IgD-negative memory B cell (primary cell): ENCODE measurements at regions not wholly inside any gene's neighbourhood (a gene's known extent, or its start where the extent isn't known, plus 50 kb on each side); places are given as distances from the start of the nearest gene placed in this dataset.

ENCODE experiments used
- H3K27ac Mint-ChIP-seq, 3 donors: one replicate each; pipeline ENCODE4 v1.8.0; 2020 to 2022; ENCODE audit warnings: mild to moderate bottlenecking in 3 of 3, mixed read lengths in 3 of 3, moderate library complexity in 1 of 3
- H3K27me3 Mint-ChIP-seq: one replicate; pipeline ENCODE4 v1.8.0; 2021; ENCODE audit warnings: mixed read lengths
- H3K36me3 Mint-ChIP-seq: one replicate; pipeline ENCODE4 v1.8.0; 2020; ENCODE audit warnings: mild to moderate bottlenecking, mixed read lengths
- H3K4me1 Mint-ChIP-seq, 3 donors: one replicate each; pipeline ENCODE4 v1.8.0; 2020 to 2022; ENCODE audit warnings: mixed read lengths in 3 of 3, mild to moderate bottlenecking in 1 of 3
- H3K4me3 Mint-ChIP-seq, 4 donors: one replicate each; pipeline ENCODE4 v1.8.0; 2020 to 2022; ENCODE audit warnings: mild to moderate bottlenecking in 4 of 4, mixed read lengths in 4 of 4, moderate library complexity in 3 of 4
- H3K9me3 Mint-ChIP-seq, 3 donors: one replicate each; pipeline ENCODE4 v1.8.0; 2020 to 2021; ENCODE audit warnings: mixed read lengths in 3 of 3, mild to moderate bottlenecking in 1 of 3

DNA sequence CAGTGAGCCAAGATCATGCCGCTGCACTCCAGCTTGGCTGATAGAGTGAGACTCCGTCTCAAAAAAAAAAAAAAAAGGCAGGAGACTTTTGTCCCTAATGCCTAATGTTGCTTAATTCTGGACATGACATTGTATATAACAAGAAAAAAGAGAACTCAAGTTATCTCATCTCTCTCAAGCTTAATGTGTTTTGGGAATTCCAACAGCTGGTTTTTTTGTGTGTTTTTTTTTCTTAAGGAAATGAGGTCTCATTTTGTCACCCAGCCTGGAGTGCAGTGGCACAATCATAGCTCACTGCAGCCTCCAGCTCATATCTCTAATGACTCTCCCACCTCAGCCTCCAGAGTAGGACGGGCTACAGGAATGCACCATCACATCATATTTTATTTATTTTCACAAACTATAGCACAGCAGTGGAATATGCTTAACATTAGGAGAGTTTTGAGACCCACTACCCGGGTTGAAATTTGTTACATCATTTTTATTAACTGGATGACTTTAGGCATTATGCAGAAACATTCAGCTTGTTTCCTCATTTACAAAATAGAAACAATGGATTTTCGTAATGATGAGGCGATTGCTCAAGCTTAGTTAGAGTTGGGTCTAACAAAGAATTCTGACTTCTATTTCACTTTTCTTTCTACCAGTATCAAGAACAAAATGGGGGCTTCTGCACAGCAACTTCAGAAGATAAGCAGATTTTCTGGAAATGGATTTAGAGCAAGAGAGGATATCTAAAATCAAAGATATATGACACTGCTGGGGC is 104.1 kb upstream of the BTN3A2 start:
- Mint-ChIP-seq H3K27ac (no peak overlapping the region), H3K4me3 (no peak overlapping the region), H3K27me3 (no peaks in the 10 kb centered on the region), H3K9me3 (no peaks in the 10 kb centered on the region), H3K36me3 (peaks cover 2% of the 10 kb centered on the region), H3K4me1 (peaks cover 0 to 2% (median 1%) of the 10 kb centered on the region in 3 donors)

DNA sequence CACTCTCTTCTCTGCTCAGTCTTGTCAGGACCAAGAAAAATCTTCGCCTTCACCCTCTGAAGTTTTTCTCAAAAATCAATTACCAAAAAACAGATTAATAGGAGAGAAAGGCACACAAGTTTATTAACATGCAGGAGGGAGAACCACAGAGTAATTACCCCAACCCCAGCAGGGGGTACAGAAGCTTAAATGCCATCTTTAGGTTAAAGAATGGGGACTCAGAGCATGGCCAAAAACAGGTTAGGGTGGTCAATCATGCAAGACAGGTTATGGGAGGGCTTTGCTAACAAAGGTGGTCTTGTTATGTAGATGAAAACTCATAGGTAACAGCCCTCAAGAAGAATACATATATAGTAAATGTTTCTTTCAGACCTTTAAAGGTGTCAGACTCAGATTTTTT is 100.5 kb upstream of the BTN3A2 start:
- Mint-ChIP-seq H3K36me3 (no peaks in the 10 kb centered on the region), H3K9me3 (no peaks in the 10 kb centered on the region), H3K4me3 (no peak overlapping the region), H3K27ac (no peak overlapping the region), H3K27me3 (no peaks in the 10 kb centered on the region), H3K4me1 (peaks cover 0 to 1% (median 0%) of the 10 kb centered on the region in 3 donors)

DNA sequence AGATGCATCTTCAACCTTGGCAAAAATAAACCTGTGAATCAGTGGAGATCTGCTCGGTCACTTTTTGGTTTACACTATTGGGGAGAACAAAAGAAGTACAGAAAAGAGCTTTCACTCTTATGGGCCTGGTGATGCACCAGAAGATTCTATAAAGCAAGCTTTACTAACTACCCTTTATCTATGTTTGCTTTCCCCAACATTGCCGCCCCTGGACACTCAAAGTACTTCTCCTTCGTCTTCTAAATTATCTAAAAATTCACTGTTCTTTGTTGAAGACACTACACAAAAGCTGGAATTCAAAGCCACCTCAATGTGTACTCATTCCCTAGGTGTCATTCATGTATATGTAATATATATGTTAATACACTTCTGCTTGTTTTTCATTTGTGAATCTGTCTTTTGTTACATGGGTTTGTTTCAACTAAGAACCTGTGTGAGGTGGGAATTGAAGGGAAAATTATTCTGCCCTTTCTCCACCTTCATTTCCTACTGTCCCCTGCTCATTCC is 97.9 kb upstream of the BTN3A2 start:
- H3K36me3 Mint-ChIP-seq: no peaks in the 10 kb centered on the region
- no peak overlapping the region for H3K27ac Mint-ChIP-seq
- peaks cover 7 to 13% (median 11%) of the 10 kb centered on the region in 3 donors for H3K4me1 Mint-ChIP-seq
- no peaks in the 10 kb centered on the region for H3K9me3 Mint-ChIP-seq
- H3K4me3 Mint-ChIP-seq: no peak overlapping the region
- H3K27me3 Mint-ChIP-seq: no peaks in the 10 kb centered on the region

DNA sequence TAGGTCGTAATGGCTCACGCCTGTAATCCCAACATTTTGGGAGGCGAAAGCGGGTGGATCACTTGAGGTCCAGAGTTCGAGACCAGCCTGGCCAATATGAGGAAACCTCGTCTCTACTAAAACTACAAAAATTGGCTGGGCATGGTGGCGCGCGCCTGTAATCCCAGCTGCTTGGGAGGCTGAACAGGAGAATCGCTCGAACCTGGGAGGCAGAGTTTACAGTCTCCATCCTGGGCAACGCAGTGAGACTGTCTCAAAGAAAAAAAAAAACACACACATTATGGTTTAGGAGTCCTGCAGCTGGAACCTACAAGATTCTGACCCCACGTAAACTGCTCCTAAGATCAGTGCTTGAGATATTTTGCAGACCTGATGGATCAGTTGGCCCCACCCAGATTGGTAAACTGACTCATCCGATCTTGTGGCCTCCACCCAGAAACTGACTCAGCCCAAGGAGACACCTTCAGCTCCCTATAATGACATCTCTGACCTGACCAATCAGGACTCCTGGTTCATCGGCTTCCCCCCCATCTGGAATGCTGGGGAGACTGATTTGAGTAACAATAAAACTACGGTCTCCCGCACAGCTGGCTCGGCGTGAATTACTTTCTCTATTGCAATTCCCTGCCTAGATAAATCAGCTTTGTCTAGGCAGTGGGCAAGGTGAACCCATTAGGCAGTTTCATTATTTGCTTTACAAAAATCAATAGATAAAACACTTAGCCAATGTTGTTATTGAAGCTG is 96.2 kb upstream of the BTN3A2 start:
- no peaks in the 10 kb centered on the region for H3K36me3 Mint-ChIP-seq
- H3K4me1 Mint-ChIP-seq: peaks cover 7 to 12% (median 11%) of the 10 kb centered on the region in 3 donors
- H3K27me3 Mint-ChIP-seq: no peaks in the 10 kb centered on the region
- H3K27ac Mint-ChIP-seq: peak overlapping the region in 1 of 3 donors; percentile 14
- peak overlapping the region in 1 of 4 donors; percentile 28 for H3K4me3 Mint-ChIP-seq
- H3K9me3 Mint-ChIP-seq: no peaks in the 10 kb centered on the region

DNA sequence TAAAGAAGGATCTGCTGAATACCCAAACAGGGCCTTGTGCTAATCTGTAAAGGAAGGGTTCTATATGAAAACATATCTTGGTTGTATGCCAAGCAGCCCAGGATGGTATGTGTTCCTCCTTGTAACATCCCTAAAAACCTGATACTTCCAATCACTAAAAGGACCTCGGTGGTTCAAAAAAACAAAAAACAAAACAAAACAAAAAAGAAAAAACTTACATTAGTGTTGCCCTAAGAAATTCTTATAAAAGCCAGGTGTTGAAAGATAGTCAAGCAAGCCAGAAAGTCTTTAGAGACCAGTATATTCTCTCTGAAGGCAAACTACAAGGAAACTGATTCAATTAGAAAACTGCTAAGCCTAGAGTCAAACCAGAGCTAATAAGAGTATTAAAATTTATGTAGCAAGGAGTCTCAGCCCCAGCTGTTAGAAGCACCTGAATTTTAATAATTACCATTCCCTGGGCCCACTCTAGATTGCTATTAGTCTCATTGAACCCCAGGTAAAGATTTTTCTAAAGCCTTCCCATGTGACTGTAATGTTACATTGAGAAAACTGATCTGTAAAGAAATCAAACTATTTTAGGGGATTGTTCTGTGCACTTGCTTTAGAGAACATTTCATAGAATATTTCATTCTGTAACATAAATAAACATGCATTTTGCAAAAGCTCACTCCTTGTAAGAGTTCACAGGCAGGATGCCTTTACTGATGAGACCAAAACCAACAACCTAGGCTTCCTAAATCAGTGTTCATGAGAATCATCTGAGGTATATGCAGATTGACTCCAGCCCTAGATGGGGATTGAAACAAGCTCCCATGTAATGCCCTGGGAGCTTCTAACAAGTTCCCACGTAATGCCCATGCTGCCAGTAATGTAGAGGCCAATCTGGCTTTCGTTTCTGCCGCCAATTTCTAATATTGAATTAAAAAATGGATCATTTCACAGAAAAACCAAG is 95.2 kb upstream of the BTN3A2 start:
- Mint-ChIP-seq H3K4me1 (peaks cover 7 to 12% (median 11%) of the 10 kb centered on the region in 3 donors), H3K27ac (peak overlapping the region in 1 of 3 donors; percentile 50), H3K4me3 (peak overlapping the region in 1 of 4 donors; percentile 49), H3K9me3 (no peaks in the 10 kb centered on the region), H3K36me3 (no peaks in the 10 kb centered on the region), H3K27me3 (no peaks in the 10 kb centered on the region)

DNA sequence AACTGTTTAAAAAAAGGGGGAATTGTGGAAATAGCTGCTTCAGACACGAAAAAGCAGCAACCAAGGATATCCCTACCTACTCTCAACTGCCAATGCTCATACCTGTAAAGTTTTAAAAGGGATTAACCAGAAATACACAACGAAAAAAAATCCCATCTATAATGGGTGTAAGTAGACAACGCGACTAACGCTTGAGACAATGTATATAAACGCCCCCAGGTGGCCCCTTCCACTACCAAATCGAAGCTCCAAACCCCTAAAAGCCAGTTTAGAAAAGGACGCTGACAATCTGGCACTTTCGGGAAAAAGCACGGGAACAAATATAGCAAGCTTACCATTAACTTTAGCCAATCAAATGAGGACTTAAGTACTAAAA is 94.5 kb upstream of the BTN3A2 start:
- H3K9me3 Mint-ChIP-seq: no peaks in the 10 kb centered on the region
- H3K4me1 Mint-ChIP-seq: peaks cover 7 to 12% (median 11%) of the 10 kb centered on the region in 3 donors
- no peak overlapping the region for H3K4me3 Mint-ChIP-seq

DNA sequence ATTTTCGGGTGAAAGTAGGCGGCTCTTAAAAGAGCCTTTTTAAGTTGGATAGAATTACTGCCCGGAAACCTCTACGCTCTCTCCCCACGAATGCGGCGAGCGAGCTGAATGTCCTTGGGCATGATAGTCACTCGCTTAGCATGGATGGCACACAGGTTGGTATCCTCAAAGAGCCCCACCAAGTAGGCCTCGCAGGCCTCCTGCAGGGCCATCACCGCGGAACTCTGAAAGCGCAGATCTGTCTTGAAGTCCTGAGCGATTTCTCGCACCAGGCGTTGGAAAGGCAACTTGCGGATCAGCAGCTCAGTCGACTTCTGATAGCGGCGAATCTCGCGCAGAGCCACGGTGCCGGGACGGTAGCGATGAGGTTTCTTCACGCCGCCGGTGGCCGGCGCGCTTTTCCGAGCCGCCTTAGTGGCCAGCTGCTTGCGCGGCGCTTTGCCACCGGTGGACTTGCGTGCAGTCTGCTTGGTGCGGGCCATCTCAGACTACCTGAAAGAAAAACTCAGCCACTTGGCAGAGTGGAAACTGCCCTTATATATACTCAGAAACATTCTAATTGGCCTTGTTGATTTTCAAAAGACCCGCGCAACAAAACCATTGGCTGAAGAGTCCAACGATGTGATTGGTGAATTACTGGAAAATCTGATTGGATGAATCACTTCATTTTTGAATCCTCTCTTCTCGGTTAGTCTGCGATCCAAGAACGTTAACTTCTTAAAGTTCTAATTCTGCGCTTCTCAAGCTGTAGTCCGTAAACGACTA is 93.9 kb upstream of the BTN3A2 start:
- Mint-ChIP-seq H3K27ac (no peak overlapping the region), H3K4me3 (no peak overlapping the region), H3K27me3 (no peaks in the 10 kb centered on the region), H3K36me3 (no peaks in the 10 kb centered on the region), H3K4me1 (peaks cover 7 to 12% (median 11%) of the 10 kb centered on the region in 3 donors), H3K9me3 (no peaks in the 10 kb centered on the region)

More for the DNA sequence above, 94.5 kb upstream of the BTN3A2 start:
- Mint-ChIP-seq H3K36me3 (no peaks in the 10 kb centered on the region), H3K27ac (peak overlapping the region in 1 of 3 donors; percentile 50), H3K27me3 (no peaks in the 10 kb centered on the region)

DNA sequence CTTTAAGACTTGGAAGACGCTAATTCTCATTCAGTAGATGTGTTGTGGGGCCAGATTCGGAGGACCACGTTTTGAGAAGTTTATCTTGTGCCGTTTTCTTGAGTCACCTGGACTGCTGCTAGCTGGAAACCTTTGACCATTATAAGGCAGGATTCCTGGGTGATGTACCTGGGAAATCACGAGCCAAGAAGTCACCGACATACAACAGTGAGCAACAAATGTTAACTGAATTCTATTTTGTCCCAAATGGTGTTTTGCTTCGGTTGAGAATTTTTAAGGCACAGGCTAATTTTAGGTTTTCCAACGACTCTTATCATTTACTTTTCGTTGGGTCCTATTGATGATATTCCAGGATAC is 93.4 kb upstream of the BTN3A2 start:
- peaks cover 7 to 12% (median 11%) of the 10 kb centered on the region in 3 donors for H3K4me1 Mint-ChIP-seq
- H3K4me3 Mint-ChIP-seq: no peak overlapping the region
- H3K27me3 Mint-ChIP-seq: no peaks in the 10 kb centered on the region

DNA sequence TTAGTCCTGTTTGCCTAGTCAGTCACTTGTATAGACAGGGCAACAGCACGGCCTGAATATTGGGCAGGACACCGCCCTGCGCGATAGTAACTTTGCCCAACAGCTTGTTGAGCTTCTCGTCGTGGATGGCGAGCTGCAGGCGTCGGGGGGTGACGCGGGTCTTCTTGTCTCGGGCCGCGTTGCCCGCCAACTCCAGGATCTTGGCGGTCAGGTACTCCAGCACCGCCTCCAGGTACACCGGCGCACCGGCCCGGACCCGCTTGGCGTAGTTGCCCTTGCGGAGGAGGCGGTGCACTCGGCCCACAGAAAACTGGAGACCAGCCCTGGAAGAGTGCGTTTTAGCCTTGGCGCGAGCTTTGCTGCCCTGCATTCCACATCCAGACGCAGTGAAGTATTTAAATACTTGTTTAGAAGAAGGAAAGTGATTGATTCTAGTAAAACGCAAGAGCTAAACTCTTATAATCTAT is 92.8 kb upstream of the BTN3A2 start:
- no peak overlapping the region for H3K27ac Mint-ChIP-seq
- no peak overlapping the region for H3K4me3 Mint-ChIP-seq
- no peaks in the 10 kb centered on the region for H3K9me3 Mint-ChIP-seq
- no peaks in the 10 kb centered on the region for H3K36me3 Mint-ChIP-seq
- H3K4me1 Mint-ChIP-seq: peaks cover 7 to 12% (median 11%) of the 10 kb centered on the region in 3 donors
- no peaks in the 10 kb centered on the region for H3K27me3 Mint-ChIP-seq

More for the DNA sequence above, 93.4 kb upstream of the BTN3A2 start:
- no peaks in the 10 kb centered on the region for H3K9me3 Mint-ChIP-seq
- no peak overlapping the region for H3K27ac Mint-ChIP-seq
- H3K36me3 Mint-ChIP-seq: no peaks in the 10 kb centered on the region

DNA sequence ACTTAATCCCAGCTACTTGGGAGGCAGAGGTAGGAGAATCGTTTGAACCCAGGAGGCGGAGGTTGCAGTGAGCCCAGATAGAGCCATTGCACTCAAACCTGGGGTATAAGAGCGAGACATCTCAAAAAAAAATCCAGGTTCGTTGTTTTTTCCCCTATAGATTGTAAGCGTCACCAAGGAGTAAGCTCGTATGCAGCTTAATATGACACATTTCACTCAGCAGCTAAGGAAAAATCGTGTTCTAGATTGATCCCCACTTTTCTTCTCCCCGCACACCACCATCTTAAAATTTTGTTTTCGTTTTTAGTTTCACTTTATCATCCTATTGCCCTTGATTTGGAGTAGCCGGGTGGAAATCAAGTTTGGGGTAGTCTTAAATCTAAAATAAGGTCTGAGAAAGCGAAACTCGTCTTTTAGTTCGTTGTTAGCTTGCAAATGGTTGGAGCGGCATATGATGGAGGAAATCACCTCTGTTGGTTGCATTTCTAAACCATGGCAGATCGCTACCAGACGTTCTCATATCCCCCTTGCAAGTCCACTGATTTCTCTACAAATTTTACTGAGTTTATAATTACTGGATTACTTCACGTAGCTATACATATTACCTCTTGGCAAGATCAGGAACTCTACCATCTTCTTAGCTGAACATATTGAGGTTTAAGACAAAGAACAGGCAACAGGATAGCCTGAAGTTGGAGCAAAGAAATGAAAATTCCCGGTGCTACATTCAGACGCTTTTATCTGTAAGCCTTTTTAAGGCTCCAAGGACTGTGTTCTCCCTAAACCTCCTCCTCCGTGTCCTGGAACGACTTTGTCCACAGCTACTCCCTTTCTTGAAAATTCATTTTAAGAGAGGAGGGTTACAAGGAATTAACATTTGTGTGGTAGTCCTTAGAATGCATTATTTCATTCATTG is 91.1 kb upstream of the BTN3A2 start:
- no peaks in the 10 kb centered on the region for H3K9me3 Mint-ChIP-seq
- H3K27ac Mint-ChIP-seq: no peak overlapping the region
- H3K4me1 Mint-ChIP-seq: peaks cover 7 to 13% (median 13%) of the 10 kb centered on the region in 3 donors
- H3K4me3 Mint-ChIP-seq: no peak overlapping the region
- H3K36me3 Mint-ChIP-seq: no peaks in the 10 kb centered on the region
- H3K27me3 Mint-ChIP-seq: no peaks in the 10 kb centered on the region

DNA sequence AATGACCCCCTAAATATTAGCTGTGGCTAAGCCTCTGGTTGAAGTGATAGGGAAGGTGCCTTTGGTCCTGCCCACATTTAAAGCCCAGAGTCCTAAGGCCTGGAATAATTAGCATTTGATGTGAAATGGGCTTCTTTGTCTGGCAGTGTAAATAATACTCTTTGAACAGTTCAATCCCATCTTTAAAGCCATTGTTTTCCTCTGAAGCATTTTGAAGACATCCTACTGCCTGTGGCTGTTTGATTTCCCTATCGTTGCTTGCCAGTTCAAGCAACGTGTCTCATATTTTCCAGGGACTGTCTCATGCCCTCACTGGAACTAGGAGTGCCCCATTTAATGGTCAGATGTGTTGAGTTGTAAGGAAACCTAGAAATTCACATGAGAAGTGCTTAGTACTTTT is 89.3 kb upstream of the BTN3A2 start:
- Mint-ChIP-seq H3K9me3 (no peaks in the 10 kb centered on the region), H3K4me3 (peak overlapping the region in 1 of 4 donors; percentile 24)

DNA sequence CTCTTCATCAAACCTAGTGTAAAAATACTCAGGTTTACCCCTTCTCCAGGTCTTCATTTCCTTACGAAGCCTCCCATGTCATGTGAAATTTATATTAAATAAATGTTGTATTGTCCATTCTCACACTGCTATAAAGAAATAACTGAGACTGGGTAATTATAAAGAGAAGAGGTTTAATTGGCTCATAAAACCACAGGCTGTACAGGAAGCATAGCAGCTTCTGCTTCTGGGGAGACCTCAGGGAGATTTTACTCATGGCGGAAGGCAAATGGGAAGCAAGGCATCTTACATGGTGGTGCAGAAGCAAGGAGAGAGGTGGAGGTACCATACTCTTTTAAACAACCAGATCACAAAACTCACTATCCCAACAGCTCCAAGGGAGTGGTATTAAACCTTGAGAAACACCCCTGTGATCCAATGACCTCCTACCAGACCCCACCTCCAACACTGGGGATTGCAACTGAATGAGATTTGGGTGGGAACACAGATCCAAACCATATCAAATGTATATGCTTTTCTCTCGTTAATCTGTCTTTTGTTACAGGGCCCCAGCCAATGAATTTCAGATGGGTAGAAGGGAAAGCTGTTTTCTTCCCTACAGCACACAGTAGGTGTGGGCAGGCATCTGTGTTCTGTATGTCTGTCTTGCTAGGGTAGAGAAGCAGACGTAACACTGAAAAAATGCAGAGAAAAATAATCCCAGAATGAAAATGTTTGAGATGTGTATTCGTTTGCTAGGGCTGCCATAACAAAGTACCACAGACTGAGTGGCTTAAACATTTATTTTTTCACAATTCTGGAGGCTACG is 88.0 kb upstream of the BTN3A2 start:
- Mint-ChIP-seq H3K27ac (no peak overlapping the region), H3K4me1 (peaks cover 0 to 3% (median 1%) of the 10 kb centered on the region in 3 donors), H3K4me3 (peak overlapping the region in 1 of 4 donors; percentile 9), H3K9me3 (no peaks in the 10 kb centered on the region), H3K27me3 (no peaks in the 10 kb centered on the region), H3K36me3 (no peaks in the 10 kb centered on the region)

More for the DNA sequence above, 89.3 kb upstream of the BTN3A2 start:
- Mint-ChIP-seq H3K4me1 (peaks cover 7 to 9% (median 7%) of the 10 kb centered on the region in 3 donors), H3K27ac (no peak overlapping the region), H3K36me3 (no peaks in the 10 kb centered on the region), H3K27me3 (no peaks in the 10 kb centered on the region)
